ENCODE measurements at regions not wholly inside any gene's neighbourhood (a gene's known extent, or its start where the extent isn't known, plus 50 kb on each side); places are given as distances from the start of the nearest gene placed in this dataset.

DNA sequence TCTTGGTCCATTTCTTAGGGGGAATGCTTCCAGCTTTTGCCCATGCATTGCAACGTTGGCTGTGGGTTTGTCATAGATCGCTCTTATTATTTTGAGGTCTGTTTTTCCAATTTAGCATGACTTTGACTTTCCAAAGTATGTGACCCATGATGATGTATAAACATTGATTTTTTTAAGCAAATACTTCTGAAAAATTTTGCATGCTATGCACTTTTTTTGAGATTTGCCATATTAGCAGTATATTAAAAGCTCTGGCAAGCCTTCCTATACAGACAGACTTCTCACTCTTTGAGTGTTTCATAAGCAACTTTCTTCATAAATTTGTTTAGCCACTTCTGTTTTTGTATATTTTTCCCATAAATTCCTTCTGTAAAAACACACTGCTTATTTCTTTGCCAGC is 746.4 kb upstream of the LCORL start:
- TF ChIP-seq, protein P1, sequence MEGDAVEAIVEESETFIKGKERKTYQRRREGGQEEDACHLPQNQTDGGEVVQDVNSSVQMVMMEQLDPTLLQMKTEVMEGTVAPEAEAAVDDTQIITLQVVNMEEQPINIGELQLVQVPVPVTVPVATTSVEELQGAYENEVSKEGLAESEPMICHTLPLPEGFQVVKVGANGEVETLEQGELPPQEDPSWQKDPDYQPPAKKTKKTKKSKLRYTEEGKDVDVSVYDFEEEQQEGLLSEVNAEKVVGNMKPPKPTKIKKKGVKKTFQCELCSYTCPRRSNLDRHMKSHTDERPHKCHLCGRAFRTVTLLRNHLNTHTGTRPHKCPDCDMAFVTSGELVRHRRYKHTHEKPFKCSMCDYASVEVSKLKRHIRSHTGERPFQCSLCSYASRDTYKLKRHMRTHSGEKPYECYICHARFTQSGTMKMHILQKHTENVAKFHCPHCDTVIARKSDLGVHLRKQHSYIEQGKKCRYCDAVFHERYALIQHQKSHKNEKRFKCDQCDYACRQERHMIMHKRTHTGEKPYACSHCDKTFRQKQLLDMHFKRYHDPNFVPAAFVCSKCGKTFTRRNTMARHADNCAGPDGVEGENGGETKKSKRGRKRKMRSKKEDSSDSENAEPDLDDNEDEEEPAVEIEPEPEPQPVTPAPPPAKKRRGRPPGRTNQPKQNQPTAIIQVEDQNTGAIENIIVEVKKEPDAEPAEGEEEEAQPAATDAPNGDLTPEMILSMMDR (conservative IDR thresholded peaks at IDR 0.05; ENCODE audit: low read depth, low read length), result no peak
- TF ChIP-seq EZH2 (IDR thresholded peaks at IDR 0.05; ENCODE audit: borderline replicate concordance, low read depth, low read length, poor library complexity, severe bottlenecking), result no peak
